ENCODE measurements at regions not wholly inside any gene's neighbourhood (a gene's known extent, or its start where the extent isn't known, plus 50 kb on each side); places are given as distances from the start of the nearest gene placed in this dataset.

DNA sequence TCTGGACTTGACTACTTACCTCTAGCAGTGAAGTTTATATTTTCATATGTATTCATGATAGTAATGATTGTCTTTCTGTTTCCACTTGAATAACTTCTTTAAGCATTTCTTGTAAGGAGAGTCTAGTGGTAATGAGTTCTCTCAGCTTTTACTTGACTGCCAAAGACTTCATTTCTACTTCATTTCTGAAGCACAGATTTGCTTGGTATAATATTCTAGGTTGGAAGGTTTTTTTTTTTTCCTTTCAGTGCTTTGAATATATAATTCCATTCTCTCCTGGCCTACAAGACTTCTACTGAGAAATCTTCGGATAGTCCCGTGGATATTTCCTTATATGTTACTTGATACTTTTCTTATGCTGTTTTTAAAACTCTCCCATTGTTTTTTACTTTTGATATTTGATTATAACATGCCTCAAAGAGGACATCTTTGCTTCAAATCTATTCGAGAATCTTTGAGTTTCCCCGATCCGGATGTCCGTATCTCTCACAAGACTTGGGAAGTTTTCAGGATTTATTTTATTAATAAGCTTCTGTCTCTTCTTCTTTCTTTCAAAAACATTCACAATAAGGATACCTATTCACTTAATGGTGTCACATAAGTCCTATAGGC is 1560.0 kb downstream of the PCDH9 start:
- H3K9ac ChIP-seq (replicated peaks; ENCODE audit: extremely low read depth, insufficient read depth, low read length) = no peak overlapping the region
- FAIRE-seq (no peak), DNase-seq (ENCODE audit: low read depth, low spot score) (no peak)
- no peak overlapping the region for H3K4me2 ChIP-seq (ENCODE audit: insufficient read depth, low read length)
- dilution Hi-C loops (cut with MboI; ENCODE audit: extremely low pct_ligation_motif_present, low sequenced_read_pairs) (no loop called here), intact Hi-C loops (cut with micrococcal nuclease) (no loop called here)
- H3K36me3 ChIP-seq (ENCODE audit: control insufficient read depth in 2 of 2, extremely low read depth in 1 of 2, insufficient read depth in 2 of 2, low read length in 2 of 2) = no peaks in the 10 kb centered on the region
- H3K79me2 ChIP-seq (ENCODE audit: control insufficient read depth, insufficient read depth, low read length) = no peaks in the 10 kb centered on the region
- no peak for TF ChIP-seq MYC (IDR thresholded peaks at IDR 0.05; ENCODE audit: low read depth, low read length)
- H3K4me3 ChIP-seq (replicated peaks in 1 of 3; ENCODE audit: insufficient read depth in 1 of 3, low read depth in 1 of 3, low read length in 3 of 3) = no peak overlapping the region
- H3K27ac ChIP-seq (ENCODE audit: insufficient read depth, low read depth, low read length) = no peak overlapping the region
- no TSS peak for BruUV-seq (replicated peaks)
- no peak overlapping the region for H2AFZ ChIP-seq (ENCODE audit: low read depth, low read length)
- no peaks in the 10 kb centered on the region for H3K9me3 ChIP-seq (replicated peaks; ENCODE audit: control insufficient read depth, insufficient read depth, low read length)
- ChIA-PET CTCF (interaction anchor here (1.3 kb wide), 1 partner anchor 1019 kb away, joined by 3 read pairs; no protein-coding TSS in a partner anchor), POLR2A (no interaction called here)
- H3K9me1 ChIP-seq (replicated peaks; ENCODE audit: control insufficient read depth, extremely low read depth, insufficient read depth, low read length) = no peaks in the 10 kb centered on the region
- no peaks in the 10 kb centered on the region for H3K27me3 ChIP-seq (ENCODE audit: control insufficient read depth in 2 of 2, insufficient read depth in 2 of 2, low read length in 2 of 2)
- no peaks in the 10 kb centered on the region for H3K4me1 ChIP-seq (ENCODE audit: control insufficient read depth, extremely low read depth, insufficient read depth, low read length)
- H4K20me1 ChIP-seq (replicated peaks; ENCODE audit: control insufficient read depth, extremely low read depth, insufficient read depth, low read length) = no peaks in the 10 kb centered on the region

- intact Hi-C loops (cut with micrococcal nuclease) = no loop called here
- CTCF ChIA-PET = interaction anchor here (1.2 kb wide), 1 partner anchor 1577 kb away, joined by 5 read pairs; no protein-coding TSS in a partner anchor
These were observed 1569.4 kb downstream of the PCDH9 start for GRCh38 chr13:65660731-65661130.

More at GRCh38 chr13:65660731-65661130, 1569.4 kb downstream of the PCDH9 start:
- DNase-seq (ENCODE audit: low read depth, low spot score) (no peak), FAIRE-seq (no peak)
- no TSS peak for BruUV-seq (replicated peaks)
- no peak overlapping the region for H3K27ac ChIP-seq (ENCODE audit: insufficient read depth, low read depth, low read length)
- H3K9me1 ChIP-seq (replicated peaks; ENCODE audit: control insufficient read depth, extremely low read depth, insufficient read depth, low read length) = no peaks in the 10 kb centered on the region
- no peaks in the 10 kb centered on the region for H4K20me1 ChIP-seq (replicated peaks; ENCODE audit: control insufficient read depth, extremely low read depth, insufficient read depth, low read length)
- dilution Hi-C loops (cut with MboI; ENCODE audit: extremely low pct_ligation_motif_present, low sequenced_read_pairs) = no loop called here
- no peaks in the 10 kb centered on the region for H3K79me2 ChIP-seq (ENCODE audit: control insufficient read depth, insufficient read depth, low read length)
- TF ChIP-seq POLR2AphosphoS5 (IDR thresholded peaks at IDR 0.05; ENCODE audit: insufficient read depth, low read depth, low read length) = no peak
- TF ChIP-seq JUN (IDR thresholded peaks at IDR 0.05; ENCODE audit: borderline replicate concordance, insufficient read depth, insufficient read length, low read depth) = no peak
- TF ChIP-seq EZH2 (IDR thresholded peaks at IDR 0.05; ENCODE audit: borderline replicate concordance, low read depth, low read length, severe bottlenecking) = no peak
- no peak for TF ChIP-seq GATA2 (IDR thresholded peaks at IDR 0.05; ENCODE audit: insufficient read depth, insufficient read length, low read depth, low read length)
- no peak for TF ChIP-seq MYC (IDR thresholded peaks at IDR 0.05; ENCODE audit: low read depth, low read length)
- TF ChIP-seq, protein P1, sequence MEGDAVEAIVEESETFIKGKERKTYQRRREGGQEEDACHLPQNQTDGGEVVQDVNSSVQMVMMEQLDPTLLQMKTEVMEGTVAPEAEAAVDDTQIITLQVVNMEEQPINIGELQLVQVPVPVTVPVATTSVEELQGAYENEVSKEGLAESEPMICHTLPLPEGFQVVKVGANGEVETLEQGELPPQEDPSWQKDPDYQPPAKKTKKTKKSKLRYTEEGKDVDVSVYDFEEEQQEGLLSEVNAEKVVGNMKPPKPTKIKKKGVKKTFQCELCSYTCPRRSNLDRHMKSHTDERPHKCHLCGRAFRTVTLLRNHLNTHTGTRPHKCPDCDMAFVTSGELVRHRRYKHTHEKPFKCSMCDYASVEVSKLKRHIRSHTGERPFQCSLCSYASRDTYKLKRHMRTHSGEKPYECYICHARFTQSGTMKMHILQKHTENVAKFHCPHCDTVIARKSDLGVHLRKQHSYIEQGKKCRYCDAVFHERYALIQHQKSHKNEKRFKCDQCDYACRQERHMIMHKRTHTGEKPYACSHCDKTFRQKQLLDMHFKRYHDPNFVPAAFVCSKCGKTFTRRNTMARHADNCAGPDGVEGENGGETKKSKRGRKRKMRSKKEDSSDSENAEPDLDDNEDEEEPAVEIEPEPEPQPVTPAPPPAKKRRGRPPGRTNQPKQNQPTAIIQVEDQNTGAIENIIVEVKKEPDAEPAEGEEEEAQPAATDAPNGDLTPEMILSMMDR (IDR thresholded peaks at IDR 0.05; ENCODE audit: extremely low read depth in 1 of 2, insufficient read depth in 1 of 2, low read depth in 1 of 2, low read length in 2 of 2) = no peak
- no peak for TF ChIP-seq POLR2A (IDR thresholded peaks at IDR 0.05; ENCODE audit: low read depth, low read length)
- no peak for TF ChIP-seq FOS (IDR thresholded peaks at IDR 0.05; ENCODE audit: borderline replicate concordance, insufficient read depth, low read length)
- TF ChIP-seq MAX (IDR thresholded peaks at IDR 0.05; ENCODE audit: insufficient read depth, insufficient read length) = no peak
- no peaks in the 10 kb centered on the region for H3K9me3 ChIP-seq (replicated peaks; ENCODE audit: control insufficient read depth, insufficient read depth, low read length)
- no peak overlapping the region for H3K4me3 ChIP-seq (replicated peaks in 1 of 3; ENCODE audit: insufficient read depth in 1 of 3, low read depth in 1 of 3, low read length in 3 of 3)
- no peak overlapping the region for H3K4me2 ChIP-seq (ENCODE audit: insufficient read depth, low read length)
- POLR2A ChIA-PET = no interaction called here
- H3K27me3 ChIP-seq (ENCODE audit: control insufficient read depth in 2 of 2, insufficient read depth in 2 of 2, low read length in 2 of 2) = no peaks in the 10 kb centered on the region
- no peaks in the 10 kb centered on the region for H3K36me3 ChIP-seq (ENCODE audit: control insufficient read depth in 2 of 2, extremely low read depth in 1 of 2, insufficient read depth in 2 of 2, low read length in 2 of 2)
- H3K9ac ChIP-seq (replicated peaks; ENCODE audit: extremely low read depth, insufficient read depth, low read length) = no peak overlapping the region
- H3K4me1 ChIP-seq (ENCODE audit: control insufficient read depth, extremely low read depth, insufficient read depth, low read length) = no peaks in the 10 kb centered on the region
- H2AFZ ChIP-seq (ENCODE audit: low read depth, low read length) = no peak overlapping the region

Measured in endothelial cell of umbilical vein (primary cell).